ENCODE measurements at regions not wholly inside any gene's neighbourhood (a gene's known extent, or its start where the extent isn't known, plus 50 kb on each side); places are given as distances from the start of the nearest gene placed in this dataset.

GRCh38 chr14:87306409-87307168 lies 686.4 kb downstream of the GALC start:
- TF ChIP-seq, protein P1, sequence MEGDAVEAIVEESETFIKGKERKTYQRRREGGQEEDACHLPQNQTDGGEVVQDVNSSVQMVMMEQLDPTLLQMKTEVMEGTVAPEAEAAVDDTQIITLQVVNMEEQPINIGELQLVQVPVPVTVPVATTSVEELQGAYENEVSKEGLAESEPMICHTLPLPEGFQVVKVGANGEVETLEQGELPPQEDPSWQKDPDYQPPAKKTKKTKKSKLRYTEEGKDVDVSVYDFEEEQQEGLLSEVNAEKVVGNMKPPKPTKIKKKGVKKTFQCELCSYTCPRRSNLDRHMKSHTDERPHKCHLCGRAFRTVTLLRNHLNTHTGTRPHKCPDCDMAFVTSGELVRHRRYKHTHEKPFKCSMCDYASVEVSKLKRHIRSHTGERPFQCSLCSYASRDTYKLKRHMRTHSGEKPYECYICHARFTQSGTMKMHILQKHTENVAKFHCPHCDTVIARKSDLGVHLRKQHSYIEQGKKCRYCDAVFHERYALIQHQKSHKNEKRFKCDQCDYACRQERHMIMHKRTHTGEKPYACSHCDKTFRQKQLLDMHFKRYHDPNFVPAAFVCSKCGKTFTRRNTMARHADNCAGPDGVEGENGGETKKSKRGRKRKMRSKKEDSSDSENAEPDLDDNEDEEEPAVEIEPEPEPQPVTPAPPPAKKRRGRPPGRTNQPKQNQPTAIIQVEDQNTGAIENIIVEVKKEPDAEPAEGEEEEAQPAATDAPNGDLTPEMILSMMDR (IDR thresholded peaks at IDR 0.05), result no peak
- no peak for TF ChIP-seq POLR2A (IDR thresholded peaks at IDR 0.05)
- no peaks in the 10 kb centered on the region for H3K36me3 ChIP-seq (replicated peaks in 1 of 2)
- no peak for DNase-seq
- intact Hi-C loops (cut with DNase I), result no loop called here
- H3K27ac ChIP-seq, result no peak overlapping the region
- no peak overlapping the region for H3K4me3 ChIP-seq
- 73 to 100% (median 86%) methylated on average over 1 of the region's 1 CpG for WGBS, 4 donors
- no peaks in the 10 kb centered on the region for H3K27me3 ChIP-seq
- H3K9me3 ChIP-seq (replicated peaks in 1 of 3), result no peaks in the 10 kb centered on the region
- no peaks in the 10 kb centered on the region for H3K4me1 ChIP-seq (replicated peaks in 1 of 2)

GRCh38 chr14:87305345-87305744 lies 687.6 kb downstream of the GALC start:
- no peaks in the 10 kb centered on the region for H3K36me3 ChIP-seq (replicated peaks in 1 of 2)
- no peak for DNase-seq
- H3K4me3 ChIP-seq, result no peak overlapping the region
- no peaks in the 10 kb centered on the region for H3K9me3 ChIP-seq (replicated peaks in 1 of 3)
- no peak for TF ChIP-seq POLR2A (IDR thresholded peaks at IDR 0.05)
- TF ChIP-seq, protein P1 (IDR thresholded peaks at IDR 0.05), result no peak
- intact Hi-C loops (cut with DNase I), result no loop called here
- H3K4me1 ChIP-seq (replicated peaks in 1 of 2), result no peaks in the 10 kb centered on the region
- WGBS, 4 donors, result 55 to 65% (median 63%) methylated on average over 3 of the region's 3 CpGs
- H3K27ac ChIP-seq, result no peak overlapping the region
- H3K27me3 ChIP-seq, result no peaks in the 10 kb centered on the region

GRCh38 chr14:87304404-87304803 lies 688.6 kb downstream of the GALC start:
- H3K4me1 ChIP-seq (replicated peaks in 1 of 2), result no peaks in the 10 kb centered on the region
- no peak for TF ChIP-seq POLR2A (IDR thresholded peaks at IDR 0.05)
- TF ChIP-seq, protein P1 (IDR thresholded peaks at IDR 0.05), result no peak
- DNase-seq, result no peak
- H3K27me3 ChIP-seq, result no peaks in the 10 kb centered on the region
- H3K27ac ChIP-seq, result no peak overlapping the region
- H3K9me3 ChIP-seq (replicated peaks in 1 of 3), result no peaks in the 10 kb centered on the region
- H3K4me3 ChIP-seq, result no peak overlapping the region
- intact Hi-C loops (cut with DNase I), result no loop called here
- H3K36me3 ChIP-seq (replicated peaks in 1 of 2), result no peaks in the 10 kb centered on the region

DNA sequence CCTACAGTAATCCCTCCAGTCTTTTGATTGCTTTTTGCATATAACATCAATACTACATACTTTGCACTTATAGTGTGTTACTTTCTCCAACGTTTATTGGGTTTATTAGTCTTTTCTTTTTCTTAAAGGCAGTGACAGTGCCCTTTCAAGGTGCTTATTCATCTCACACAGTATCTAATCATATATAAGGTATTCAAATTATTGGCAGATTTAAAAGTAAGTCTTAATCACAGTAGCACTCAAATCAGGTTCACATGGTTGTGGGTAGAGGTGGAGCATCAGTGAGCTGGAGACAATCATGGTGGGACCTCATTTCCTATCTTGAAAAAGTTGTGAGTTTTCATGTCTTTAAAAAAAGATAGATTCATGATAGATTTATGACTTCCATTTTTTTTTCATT lies 706.2 kb downstream of the GALC start:
- no peaks in the 10 kb centered on the region for H3K4me1 ChIP-seq (replicated peaks in 1 of 2)
- H3K27ac ChIP-seq, result no peak overlapping the region
- TF ChIP-seq, protein P1 (IDR thresholded peaks at IDR 0.05), result no peak
- TF ChIP-seq POLR2A (IDR thresholded peaks at IDR 0.05), result no peak
- DNase-seq, result no peak
- WGBS, 4 donors, result 56 to 73% (median 63%) methylated on average over 1 of the region's 1 CpG
- H3K27me3 ChIP-seq, result no peaks in the 10 kb centered on the region
- no peak overlapping the region for H3K4me3 ChIP-seq
- intact Hi-C loops (cut with DNase I), result no loop called here
- H3K9me3 ChIP-seq (replicated peaks in 1 of 3), result no peaks in the 10 kb centered on the region
- H3K36me3 ChIP-seq (replicated peaks in 1 of 2), result no peaks in the 10 kb centered on the region

Data from adrenal gland (tissue), 9 donors.